Right lobe of liver (tissue), 6 donors: ENCODE measurements at regions not wholly inside any gene's neighbourhood (a gene's known extent, or its start where the extent isn't known, plus 50 kb on each side); places are given as distances from the start of the nearest gene placed in this dataset.

ENCODE experiments used
- ATAC-seq, 4 donors: fragments of 200-7000 bp; cut with Tn5 transposase; one replicate each; pipeline ENCODE4 v1.9.1; 2020; ENCODE audit warnings: mild to moderate bottlenecking in 4 of 4, moderate library complexity in 4 of 4
- DNase-seq, 3 donors: peaks; one replicate each; pipeline ENCODE4 v3.0.0-alpha.2; 2020
- H3K27ac ChIP-seq, 3 donors: fragments of 200-600 bp; one replicate each; pipeline ENCODE4 v1.8.0; 2022
- H3K27me3 ChIP-seq, 2 donors: fragments of 200-600 bp; one replicate each; pipeline ENCODE4 v1.8.0; 2022
- H3K36me3 ChIP-seq, 4 donors: fragments of 200-600 bp; sonication (generic) in 1 of 4; one replicate each; pipeline versions ENCODE4 v1.5.1 to v1.8.0; 2017 to 2022; ENCODE audit warnings: control low read depth in 1 of 4
- H3K4me1 ChIP-seq, 4 donors: fragments of 200-600 bp; sonication (generic) in 1 of 4; one replicate each; pipeline versions ENCODE4 v1.5.1 to v1.8.0; 2017 to 2022; ENCODE audit warnings: control low read depth in 1 of 4
- H3K4me3 ChIP-seq, 3 donors: fragments of 200-600 bp; one replicate each; pipeline ENCODE4 v1.8.0; 2022
- H3K9me3 ChIP-seq, 4 donors: fragments of 200-600 bp; sonication (generic) in 1 of 4; one replicate each; pipeline versions ENCODE4 v1.5.1 to v1.8.0; 2017 to 2022; ENCODE audit warnings: control low read depth in 1 of 4
- POLR2A ChIP-seq: fragments of 450-650 bp; IDR thresholded peaks from one replicate; pipeline ENCODE4 v1.6.1; 2017; ENCODE audit warnings: antibody characterized with exemption, mild to moderate bottlenecking
- WGBS: methylation state at CpG from one replicate; pipeline ENCODE4 v1.1.6; 2018; ENCODE audit warnings: low coverage, low lambda C conversion rate; ENCODE audit not compliant: insufficient coverage; ENCODE audit errors: missing lambda C conversion rate; 5-methylcytosine and 5-hydroxymethylcytosine counted together
- intact Hi-C, 2 donors: fragments of 100-400 bp; cut with DNase I; formaldehyde crosslinking; loops; one replicate each; pipeline versions ENCODE4 v1.11.2 to v1.14.1; 2022
- TF ChIP-seq, protein P1 (sequence below), 4 donors: fragments of 200-600 bp in 3 of 4; fragments of 450-650 bp in 1 of 4; IDR thresholded peaks; one replicate each; pipeline versions ENCODE4 v1.5.1 to v1.8.0; 2016 to 2022; ENCODE audit warnings: antibody characterized with exemption in 4 of 4, mild to moderate bottlenecking in 2 of 4
- donor health status: DM: no; HTN: yes; CAD: no.
- donor health status: DM: no; HTN: no; CAD: no.
- donor health status: DM: no; HTN: no; CAD: no.
- donor health status: DM: no; HTN: yes; CAD: no.
- donor health status: DM: no; HTN: yes; CAD: no.

DNA sequence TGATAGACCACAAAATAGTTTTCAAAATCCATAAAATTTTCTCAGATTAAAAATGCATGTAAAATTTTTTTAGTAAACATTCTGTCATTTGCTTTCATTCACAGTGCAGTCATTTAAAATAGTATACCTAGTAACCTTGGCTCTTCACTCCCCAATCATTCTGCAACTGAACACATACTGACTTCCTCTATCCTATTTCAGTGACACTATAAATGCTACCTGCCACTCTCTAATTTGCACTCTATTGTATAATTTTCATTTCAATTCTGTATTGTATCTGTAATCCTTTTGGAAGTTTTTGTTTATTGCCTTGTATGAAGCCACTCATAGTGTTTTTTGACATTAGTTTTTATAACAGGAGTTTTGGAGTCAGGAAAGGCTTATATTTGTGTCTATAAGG lies 1029.1 kb upstream of the NCAM2 start:
- Histone ChIP-seq H3K9me3 (no peaks in the 10 kb centered on the region), H3K4me3 (no peak overlapping the region), H3K36me3 (no peaks in the 10 kb centered on the region), H3K4me1 (no peaks in the 10 kb centered on the region), H3K27ac (no peak overlapping the region), H3K27me3 (no peaks in the 10 kb centered on the region)
- intact Hi-C loops: no loop called here
- no peak for TF ChIP-seq POLR2A
- TF ChIP-seq, protein P1, sequence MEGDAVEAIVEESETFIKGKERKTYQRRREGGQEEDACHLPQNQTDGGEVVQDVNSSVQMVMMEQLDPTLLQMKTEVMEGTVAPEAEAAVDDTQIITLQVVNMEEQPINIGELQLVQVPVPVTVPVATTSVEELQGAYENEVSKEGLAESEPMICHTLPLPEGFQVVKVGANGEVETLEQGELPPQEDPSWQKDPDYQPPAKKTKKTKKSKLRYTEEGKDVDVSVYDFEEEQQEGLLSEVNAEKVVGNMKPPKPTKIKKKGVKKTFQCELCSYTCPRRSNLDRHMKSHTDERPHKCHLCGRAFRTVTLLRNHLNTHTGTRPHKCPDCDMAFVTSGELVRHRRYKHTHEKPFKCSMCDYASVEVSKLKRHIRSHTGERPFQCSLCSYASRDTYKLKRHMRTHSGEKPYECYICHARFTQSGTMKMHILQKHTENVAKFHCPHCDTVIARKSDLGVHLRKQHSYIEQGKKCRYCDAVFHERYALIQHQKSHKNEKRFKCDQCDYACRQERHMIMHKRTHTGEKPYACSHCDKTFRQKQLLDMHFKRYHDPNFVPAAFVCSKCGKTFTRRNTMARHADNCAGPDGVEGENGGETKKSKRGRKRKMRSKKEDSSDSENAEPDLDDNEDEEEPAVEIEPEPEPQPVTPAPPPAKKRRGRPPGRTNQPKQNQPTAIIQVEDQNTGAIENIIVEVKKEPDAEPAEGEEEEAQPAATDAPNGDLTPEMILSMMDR (IDR thresholded peaks at IDR 0.05): no peak
- no peak for DNase-seq
- no peak for ATAC-seq

DNA sequence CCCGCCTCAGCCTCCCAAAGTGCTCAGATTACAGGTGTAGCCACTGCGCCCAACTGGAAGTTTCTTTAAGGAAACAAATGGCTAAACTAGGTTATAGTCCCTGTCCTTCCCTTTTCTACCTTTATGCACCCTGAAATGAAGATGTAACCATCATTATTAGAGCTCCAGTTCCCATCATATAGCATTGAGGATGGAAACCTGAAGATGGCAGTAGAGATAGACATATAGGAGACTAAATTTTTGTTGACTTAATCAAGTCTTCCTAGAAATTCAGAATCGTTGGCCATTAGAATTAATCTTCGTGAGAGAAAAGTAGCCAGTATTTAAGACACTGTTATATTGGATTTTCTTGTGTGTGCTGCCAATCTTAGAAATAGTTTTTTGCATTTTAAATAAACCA lies 1016.3 kb upstream of the NCAM2 start:
- H3K27ac ChIP-seq: no peak overlapping the region
- H3K36me3 ChIP-seq: no peaks in the 10 kb centered on the region
- WGBS: 43% methylated on average over 4 of the region's 4 CpGs
- H3K27me3 ChIP-seq: no peaks in the 10 kb centered on the region
- no peak overlapping the region for H3K4me3 ChIP-seq
- TF ChIP-seq POLR2A: no peak
- TF ChIP-seq, protein P1 (IDR thresholded peaks at IDR 0.05): peak in 1 of 4 donors; percentile 15
- intact Hi-C loops: no loop called here
- DNase-seq: no peak
- H3K9me3 ChIP-seq: no peaks in the 10 kb centered on the region
- no peak for ATAC-seq
- H3K4me1 ChIP-seq: no peaks in the 10 kb centered on the region

DNA sequence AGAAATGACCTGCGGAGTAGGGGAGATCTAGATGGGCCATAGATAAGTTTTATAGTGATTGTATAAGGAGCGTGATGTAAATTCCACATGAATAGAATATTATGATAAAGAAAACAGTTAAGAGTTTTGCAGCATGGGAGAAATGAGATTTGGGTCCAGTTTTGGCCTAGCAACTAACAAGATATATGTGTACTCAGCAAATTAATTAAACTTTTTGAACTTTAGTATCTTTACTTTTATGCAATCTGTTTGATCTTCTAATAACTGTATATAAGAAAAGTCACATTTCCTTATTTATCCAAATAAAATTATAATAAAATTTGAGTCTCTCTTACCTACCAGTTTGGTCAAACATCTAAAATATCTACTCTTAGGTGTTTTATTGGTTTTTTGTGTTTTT lies 1011.8 kb upstream of the NCAM2 start:
- Histone ChIP-seq H3K9me3 (no peaks in the 10 kb centered on the region), H3K27me3 (no peaks in the 10 kb centered on the region), H3K27ac (no peak overlapping the region), H3K4me3 (no peak overlapping the region), H3K4me1 (no peaks in the 10 kb centered on the region), H3K36me3 (no peaks in the 10 kb centered on the region)
- 88% methylated on average over 2 of the region's 2 CpGs for WGBS
- ATAC-seq (no peak), DNase-seq (no peak)
- intact Hi-C loops: no loop called here
- TF ChIP-seq POLR2A: no peak
- TF ChIP-seq, protein P1 (IDR thresholded peaks at IDR 0.05): no peak

DNA sequence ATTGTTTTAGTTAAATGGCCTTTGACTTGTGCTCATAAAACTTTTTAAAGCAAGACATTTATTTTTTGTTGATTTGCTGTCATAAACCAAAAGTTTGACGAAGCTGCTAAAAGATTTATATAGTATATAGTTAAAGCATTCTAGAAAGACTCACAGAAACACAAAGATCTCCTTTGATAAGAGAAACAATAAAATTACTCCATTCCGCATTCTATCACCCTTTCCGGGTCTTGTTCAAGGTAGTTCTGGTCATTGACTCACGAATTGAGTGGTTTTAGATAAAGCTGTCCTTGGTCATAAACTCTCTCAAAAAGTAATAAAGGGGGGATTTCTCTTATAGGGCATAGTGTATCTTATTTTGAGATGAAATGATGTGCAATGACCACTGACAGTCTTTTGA lies 1010.5 kb upstream of the NCAM2 start:
- TF ChIP-seq, protein P1 (IDR thresholded peaks at IDR 0.05): no peak
- TF ChIP-seq POLR2A: no peak
- Histone ChIP-seq H3K27me3 (no peaks in the 10 kb centered on the region), H3K27ac (no peak overlapping the region), H3K4me1 (no peaks in the 10 kb centered on the region), H3K36me3 (no peaks in the 10 kb centered on the region), H3K4me3 (no peak overlapping the region), H3K9me3 (no peaks in the 10 kb centered on the region)
- DNase-seq: no peak
- intact Hi-C loops: no loop called here
- ATAC-seq: no peak
- 48% methylated on average over 4 of the region's 4 CpGs for WGBS

DNA sequence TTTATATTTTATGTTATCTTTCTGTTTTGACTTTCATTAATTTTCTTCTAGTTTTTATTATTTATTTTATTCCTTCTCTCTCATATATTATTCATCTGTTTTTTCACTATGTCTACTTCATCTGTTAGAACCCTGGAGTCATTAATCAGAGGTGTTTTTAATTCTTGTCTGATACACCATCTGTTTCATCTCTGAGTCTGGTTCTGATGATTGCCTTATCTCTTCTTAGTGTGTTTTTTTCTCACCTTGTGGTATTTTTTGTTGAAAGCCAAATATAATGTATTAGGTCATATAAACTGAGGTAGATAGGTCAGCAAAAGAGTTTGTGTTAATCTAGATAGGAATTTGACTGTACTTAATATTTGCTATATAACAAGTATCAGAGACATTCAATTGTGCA lies 1005.7 kb upstream of the NCAM2 start:
- TF ChIP-seq POLR2A: no peak
- TF ChIP-seq, protein P1 (IDR thresholded peaks at IDR 0.05): no peak
- Histone ChIP-seq H3K27ac (no peak overlapping the region), H3K4me3 (no peak overlapping the region), H3K36me3 (no peaks in the 10 kb centered on the region), H3K9me3 (no peaks in the 10 kb centered on the region), H3K27me3 (no peaks in the 10 kb centered on the region), H3K4me1 (no peaks in the 10 kb centered on the region)
- ATAC-seq (no peak), DNase-seq (no peak)
- intact Hi-C loops: no loop called here
